Lower leg skin (tissue), 4 donors: ENCODE measurements at regions not wholly inside any gene's neighbourhood (a gene's known extent, or its start where the extent isn't known, plus 50 kb on each side); places are given as distances from the start of the nearest gene placed in this dataset.

Experiments used
- DNase-seq, 2 donors: peaks; one replicate each; pipeline ENCODE4 v3.0.0-alpha.2; 2019; ENCODE audit warnings: low spot score in 2 of 2
- H3K4me3 ChIP-seq: fragments of 200-600 bp; sonication (generic); 2 replicates; pipeline ENCODE4 v1.5.1; 2017; ENCODE audit warnings: mild to moderate bottlenecking, low read depth; ENCODE audit not compliant: poor library complexity, severe bottlenecking
- POLR2A ChIP-seq, 2 donors: fragments of 450-650 bp; IDR thresholded peaks; one replicate each; pipeline ENCODE4 v1.6.1; 2016 to 2017; ENCODE audit warnings: antibody characterized with exemption in 2 of 2, mild to moderate bottlenecking in 1 of 2, moderate library complexity in 1 of 2
- WGBS, 2 donors: methylation state at CpG; one replicate each; pipeline ENCODE4 v1.1.5; 2018; 5-methylcytosine and 5-hydroxymethylcytosine counted together
- intact Hi-C: fragments of 100-400 bp; cut with DNase I; formaldehyde crosslinking; loops from one replicate; pipeline ENCODE4 v1.15.0; 2023; ENCODE audit warnings: low total_unique reads
- TF ChIP-seq, protein P1 (sequence below), 3 donors: fragments of 450-650 bp; IDR thresholded peaks; one replicate each; pipeline ENCODE4 v1.5.1; 2016; ENCODE audit warnings: antibody characterized with exemption in 3 of 3, mild to moderate bottlenecking in 3 of 3, moderate library complexity in 2 of 3

DNA sequence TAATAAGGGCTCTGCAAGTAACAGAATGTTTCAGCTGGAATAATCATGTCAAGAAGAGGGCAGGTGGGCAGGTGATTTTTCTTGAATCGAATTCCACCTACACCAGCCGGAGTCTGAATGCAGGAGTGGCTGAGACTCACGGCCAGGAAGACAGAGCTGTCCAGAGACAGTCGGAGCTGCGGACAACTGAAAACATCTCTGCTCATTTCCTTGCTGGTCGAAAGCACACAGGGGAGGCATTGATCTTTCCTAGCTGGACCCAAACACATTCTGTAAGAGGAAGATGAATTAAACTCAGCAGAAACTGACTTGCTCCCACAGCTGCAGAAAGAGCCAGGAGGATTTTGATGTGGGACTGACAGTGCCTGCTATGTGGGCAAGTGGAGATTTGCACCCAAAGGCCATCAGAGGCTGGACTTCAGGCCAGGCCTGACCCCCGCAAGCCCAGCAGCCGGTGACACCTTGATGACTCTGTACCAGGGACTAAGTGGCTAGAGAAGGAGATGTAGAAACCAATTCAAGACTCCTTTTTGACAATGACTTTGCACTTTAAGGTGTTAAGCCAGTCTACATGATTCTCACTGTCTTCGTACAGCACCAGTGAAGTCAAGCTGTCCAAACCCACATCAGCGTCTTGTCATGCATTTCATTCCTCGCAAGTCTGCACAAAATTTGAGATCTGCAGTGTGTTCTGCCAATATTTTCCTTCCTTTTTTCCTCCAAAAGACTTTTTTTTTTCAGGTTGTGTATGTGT is 169.4 kb downstream of the TEX36 start:
- peak in 1 of 2 donors; percentile 39 for DNase-seq
- intact Hi-C loops, result no loop called here
- WGBS, 2 donors, result 65 to 81% methylated on average over 11 of the region's 11 CpGs
- no peak for TF ChIP-seq POLR2A (IDR thresholded peaks at IDR 0.05)
- TF ChIP-seq, protein P1, sequence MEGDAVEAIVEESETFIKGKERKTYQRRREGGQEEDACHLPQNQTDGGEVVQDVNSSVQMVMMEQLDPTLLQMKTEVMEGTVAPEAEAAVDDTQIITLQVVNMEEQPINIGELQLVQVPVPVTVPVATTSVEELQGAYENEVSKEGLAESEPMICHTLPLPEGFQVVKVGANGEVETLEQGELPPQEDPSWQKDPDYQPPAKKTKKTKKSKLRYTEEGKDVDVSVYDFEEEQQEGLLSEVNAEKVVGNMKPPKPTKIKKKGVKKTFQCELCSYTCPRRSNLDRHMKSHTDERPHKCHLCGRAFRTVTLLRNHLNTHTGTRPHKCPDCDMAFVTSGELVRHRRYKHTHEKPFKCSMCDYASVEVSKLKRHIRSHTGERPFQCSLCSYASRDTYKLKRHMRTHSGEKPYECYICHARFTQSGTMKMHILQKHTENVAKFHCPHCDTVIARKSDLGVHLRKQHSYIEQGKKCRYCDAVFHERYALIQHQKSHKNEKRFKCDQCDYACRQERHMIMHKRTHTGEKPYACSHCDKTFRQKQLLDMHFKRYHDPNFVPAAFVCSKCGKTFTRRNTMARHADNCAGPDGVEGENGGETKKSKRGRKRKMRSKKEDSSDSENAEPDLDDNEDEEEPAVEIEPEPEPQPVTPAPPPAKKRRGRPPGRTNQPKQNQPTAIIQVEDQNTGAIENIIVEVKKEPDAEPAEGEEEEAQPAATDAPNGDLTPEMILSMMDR (IDR thresholded peaks at IDR 0.05), result no peak
- H3K4me3 ChIP-seq, result no peak overlapping the region

- DNase-seq, result peak in 1 of 2 donors; percentile 48
- intact Hi-C loops, result no loop called here
- 50 to 54% methylated on average over 9 of the region's 9 CpGs for WGBS, 2 donors
- no peak for TF ChIP-seq POLR2A (IDR thresholded peaks at IDR 0.05)
- TF ChIP-seq, protein P1 (IDR thresholded peaks at IDR 0.05), result no peak
- H3K4me3 ChIP-seq, result no peak overlapping the region
Measured at GRCh38 chr10:125510998-125511397, 172.0 kb downstream of the TEX36 start.

- no peak for DNase-seq
- 73 to 74% methylated on average over 3 of the region's 3 CpGs for WGBS, 2 donors
- no peak for TF ChIP-seq POLR2A (IDR thresholded peaks at IDR 0.05)
- TF ChIP-seq, protein P1 (IDR thresholded peaks at IDR 0.05), result no peak
- intact Hi-C loops, result no loop called here
- no peak overlapping the region for H3K4me3 ChIP-seq
Measured at GRCh38 chr10:125505648-125506047, 177.3 kb downstream of the TEX36 start.

DNA sequence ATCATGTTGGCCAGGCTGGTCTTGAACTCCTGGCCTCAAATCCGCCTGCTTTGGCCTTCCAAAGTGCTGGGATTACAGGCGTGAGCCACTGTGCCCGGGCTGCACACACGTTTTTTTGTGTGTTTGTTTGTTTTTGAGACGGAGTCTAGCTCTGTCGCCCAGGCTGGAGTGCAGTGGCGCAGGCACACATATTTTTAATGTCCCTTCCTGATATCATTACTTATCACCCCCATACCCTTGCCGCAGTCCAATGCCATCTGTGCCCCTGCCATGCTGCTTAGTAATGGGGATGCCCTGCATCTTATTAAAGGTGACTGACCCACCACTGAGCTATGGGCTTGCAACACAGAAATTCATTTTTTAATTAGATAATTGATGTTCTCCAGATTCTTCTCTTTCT is 180.7 kb downstream of the TEX36 start:
- DNase-seq, result no peak
- no peak for TF ChIP-seq POLR2A (IDR thresholded peaks at IDR 0.05)
- TF ChIP-seq, protein P1 (IDR thresholded peaks at IDR 0.05), result no peak
- 78 to 91% methylated on average over 8 of the region's 8 CpGs for WGBS, 2 donors
- H3K4me3 ChIP-seq, result no peak overlapping the region
- intact Hi-C loops, result no loop called here

DNA sequence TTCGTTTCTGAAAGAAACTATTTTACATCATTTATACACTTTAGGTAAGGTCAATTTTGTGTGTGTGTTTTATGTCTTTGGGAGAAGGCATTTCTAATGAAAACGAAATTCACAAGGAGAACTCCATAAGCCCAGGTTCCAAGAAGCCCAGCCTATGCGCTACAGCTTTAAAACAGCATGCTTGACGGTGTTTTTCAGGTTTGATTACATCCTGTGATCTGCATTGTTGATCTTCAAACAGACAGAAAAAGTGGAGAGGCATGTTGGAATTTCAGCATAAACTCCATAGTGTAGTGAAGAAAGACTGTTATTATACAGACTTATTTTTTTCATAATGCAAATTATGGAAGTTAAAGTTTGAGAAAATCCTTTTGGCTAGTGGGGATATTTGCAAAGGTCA is 187.6 kb downstream of the TEX36 start:
- no peak overlapping the region for H3K4me3 ChIP-seq
- TF ChIP-seq, protein P1 (IDR thresholded peaks at IDR 0.05), result no peak
- no peak for TF ChIP-seq POLR2A (IDR thresholded peaks at IDR 0.05)
- 70 to 78% methylated on average over 4 of the region's 4 CpGs for WGBS, 2 donors
- no peak for DNase-seq
- intact Hi-C loops, result no loop called here
